Fibroblast of pulmonary artery (primary cell): ENCODE measurements at regions not wholly inside any gene's neighbourhood (a gene's known extent, or its start where the extent isn't known, plus 50 kb on each side); places are given as distances from the start of the nearest gene placed in this dataset.

ENCODE experiments used
- DNase-seq: peaks from one replicate; pipeline ENCODE4 v3.0.0-alpha.2; 2010; ENCODE audit warnings: low read depth
- H3K4me3 ChIP-seq: replicated peaks from 2 replicates; pipeline ENCODE4 v1.5.1; 2011; ENCODE audit warnings: low read depth, mild to moderate bottlenecking, control low read depth, low read length, moderate library complexity
- CTCF ChIP-seq: IDR thresholded peaks from 2 replicates; pipeline ENCODE4 v1.5.1; 2011; ENCODE audit warnings: mild to moderate bottlenecking, control low read depth, low read length, inconsistent platforms; ENCODE audit errors: missing control alignments

GRCh38 chr3:159860269-159861116, 128.1 kb upstream of the IL12A start:
- no peak for TF ChIP-seq CTCF
- no peak overlapping the region for H3K4me3 ChIP-seq
- DNase-seq = peak; percentile 56

- no peak for TF ChIP-seq CTCF
- no peak for DNase-seq
- H3K4me3 ChIP-seq = no peak overlapping the region
These were observed 127.2 kb upstream of the IL12A start for GRCh38 chr3:159861369-159861987.

GRCh38 chr3:159865041-159865579, 123.5 kb upstream of the IL12A start:
- TF ChIP-seq CTCF = no peak
- no peak overlapping the region for H3K4me3 ChIP-seq
- DNase-seq = no peak

GRCh38 chr3:159866201-159866746, 122.4 kb upstream of the IL12A start:
- no peak overlapping the region for H3K4me3 ChIP-seq
- DNase-seq = no peak
- TF ChIP-seq CTCF = no peak

- no peak overlapping the region for H3K4me3 ChIP-seq
- TF ChIP-seq CTCF = no peak
- no peak for DNase-seq
These were observed 121.3 kb upstream of the IL12A start for GRCh38 chr3:159867372-159867771.

GRCh38 chr3:159870723-159871122, 117.9 kb upstream of the IL12A start:
- no peak for DNase-seq
- H3K4me3 ChIP-seq = no peak overlapping the region
- TF ChIP-seq CTCF = no peak
